ENCODE measurements at regions not wholly inside any gene's neighbourhood (a gene's known extent, or its start where the extent isn't known, plus 50 kb on each side); places are given as distances from the start of the nearest gene placed in this dataset.
"Not testable (repeated sequence)": the region's sequence is repeated elsewhere in the genome, so short reads cannot be mapped to it uniquely, and the experiment has no call there.

DNA sequence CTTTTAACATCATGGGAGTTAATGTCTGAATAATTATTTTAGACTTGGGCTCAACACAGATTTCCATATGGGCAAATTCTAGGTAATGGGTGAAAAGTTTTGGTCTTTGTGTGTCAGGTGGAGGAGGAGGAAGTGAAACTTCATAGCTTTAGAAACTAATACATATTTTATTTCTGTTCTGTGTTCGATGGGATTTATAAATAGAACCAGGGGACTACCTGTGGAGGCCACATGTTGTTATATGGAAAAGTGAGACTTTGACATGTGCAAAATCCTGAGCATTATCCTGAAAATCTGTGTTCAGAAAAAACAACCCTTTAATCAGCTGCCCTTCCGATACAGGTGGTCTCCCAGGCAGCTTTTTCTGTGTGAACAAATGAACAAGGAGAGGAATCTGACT, 209.5 kb downstream of the SOX2 start:
- no peak for DNase-seq

DNA sequence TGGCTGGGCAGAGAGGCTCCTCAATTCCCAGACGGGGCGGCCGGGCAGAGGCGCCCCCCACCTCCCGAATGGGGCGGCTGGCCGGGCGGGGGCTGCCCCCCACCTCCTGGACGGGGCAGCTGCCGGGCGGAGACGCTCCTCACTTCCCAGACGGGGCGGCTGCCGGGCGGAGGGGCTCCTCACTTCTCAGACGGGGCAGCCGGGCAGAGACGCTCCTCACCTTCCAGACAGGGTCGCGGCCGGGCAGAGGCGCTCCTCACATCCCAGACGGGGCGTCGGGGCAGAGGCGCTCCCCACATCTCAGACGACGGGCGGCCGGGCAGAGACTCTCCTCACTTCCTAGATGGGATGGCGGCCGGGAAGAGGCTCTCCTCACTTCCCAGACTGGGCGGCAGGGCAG, 214.1 kb downstream of the SOX2 start:
- not testable (repeated sequence) for DNase-seq

DNA sequence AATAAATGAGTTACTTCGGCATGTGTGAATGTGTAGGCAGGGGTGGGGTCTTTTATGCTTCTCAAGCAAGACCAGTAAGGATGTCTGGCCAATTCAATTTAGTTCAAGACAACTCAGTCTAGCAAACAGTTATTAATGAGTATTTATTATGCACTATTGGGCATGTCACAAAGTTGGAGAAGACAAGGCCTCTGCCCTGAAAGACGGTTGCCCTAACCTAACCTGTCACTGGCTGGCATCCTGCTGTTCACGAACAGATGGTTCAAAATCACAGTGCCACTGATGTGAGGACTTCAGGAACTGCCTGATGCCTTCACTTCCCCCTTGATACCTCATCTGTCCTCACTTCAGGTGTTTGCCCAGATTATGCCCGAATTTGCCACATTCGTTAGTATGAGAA, 217.8 kb downstream of the SOX2 start:
- DNase-seq = no peak

DNA sequence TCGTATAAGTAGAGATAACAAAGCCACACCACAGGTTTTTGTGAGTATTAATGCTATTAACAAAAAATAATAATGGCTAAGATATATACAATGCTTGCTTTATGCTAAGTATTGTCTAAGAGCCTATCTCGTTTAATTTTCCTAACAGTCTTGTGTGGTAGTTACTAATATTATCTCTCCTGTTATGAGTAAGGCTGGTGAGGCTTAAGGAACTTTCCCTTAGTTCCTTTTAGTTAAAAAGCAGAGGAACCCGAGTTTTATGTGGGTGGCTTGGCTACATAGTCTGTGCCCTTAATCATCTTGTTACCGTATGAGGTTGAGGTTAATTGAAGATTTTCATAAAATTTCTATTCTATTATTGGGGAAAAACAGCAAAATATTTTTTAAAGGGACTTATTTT, 218.4 kb downstream of the SOX2 start:
- no peak for DNase-seq

DNA sequence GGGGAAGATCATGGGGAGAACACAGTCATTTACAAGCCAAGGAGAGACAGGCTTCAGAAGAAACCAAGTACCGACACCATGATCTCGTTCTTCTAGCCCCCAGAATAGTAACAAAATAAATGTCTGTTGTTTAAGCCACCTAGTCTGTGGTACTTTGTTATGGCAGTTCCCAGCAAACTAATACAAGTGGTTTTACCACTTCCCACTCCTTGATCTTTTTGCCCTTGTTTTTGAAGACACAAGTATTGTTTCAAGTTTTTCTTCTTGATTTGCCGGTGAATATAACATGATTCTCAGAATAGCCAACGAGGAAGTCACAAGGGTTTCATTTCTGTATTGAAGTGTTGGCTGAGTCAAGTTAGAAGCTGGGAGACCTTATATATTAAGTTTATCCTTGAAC, 220.3 kb downstream of the SOX2 start:
- DNase-seq = no peak

DNA sequence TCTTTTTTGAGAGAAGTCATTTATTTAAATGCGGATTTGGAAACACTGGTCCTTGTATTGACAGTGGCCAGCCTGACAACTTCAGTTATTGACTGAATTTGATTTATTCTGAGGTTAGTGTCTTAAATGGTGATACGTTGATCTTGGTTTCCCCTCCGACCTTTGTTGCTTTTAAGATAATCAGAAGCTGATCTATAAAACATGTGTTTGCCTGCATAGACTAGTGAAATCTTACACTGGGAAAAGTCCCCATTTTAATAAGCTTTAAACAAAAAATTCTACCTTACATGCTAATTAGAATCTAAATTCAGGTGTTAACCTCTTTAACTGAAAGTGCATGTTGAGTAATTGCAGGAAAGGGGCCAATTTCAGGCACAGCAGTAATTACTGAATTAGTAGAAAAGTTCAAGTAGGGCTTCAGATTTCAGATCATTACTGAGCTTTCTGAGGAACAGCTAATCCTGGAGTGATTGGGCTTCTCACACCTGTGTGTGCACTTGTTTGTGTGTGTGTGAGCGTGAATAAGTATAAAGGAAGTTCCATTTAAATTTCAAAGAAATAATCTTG, 221.4 kb downstream of the SOX2 start:
- no peak for DNase-seq

DNA sequence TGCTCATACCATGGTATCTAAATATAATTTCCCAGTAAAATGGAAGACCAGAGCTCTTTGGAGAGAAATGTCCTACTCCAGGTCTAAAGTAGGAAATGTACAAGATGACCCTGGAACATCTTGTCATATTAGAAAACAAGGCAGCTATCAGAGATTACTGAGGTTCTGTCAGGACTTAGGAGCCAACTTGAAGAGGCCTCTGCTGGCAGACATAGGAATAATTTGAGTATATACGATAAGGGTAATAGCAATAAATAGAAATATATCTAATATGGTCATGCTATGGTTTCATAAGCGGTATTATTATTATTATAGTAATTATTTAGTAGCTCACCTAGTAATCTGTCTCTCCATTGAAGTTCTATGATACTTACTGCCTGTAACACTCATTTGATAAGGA, 224.2 kb downstream of the SOX2 start:
- DNase-seq = no peak

DNA sequence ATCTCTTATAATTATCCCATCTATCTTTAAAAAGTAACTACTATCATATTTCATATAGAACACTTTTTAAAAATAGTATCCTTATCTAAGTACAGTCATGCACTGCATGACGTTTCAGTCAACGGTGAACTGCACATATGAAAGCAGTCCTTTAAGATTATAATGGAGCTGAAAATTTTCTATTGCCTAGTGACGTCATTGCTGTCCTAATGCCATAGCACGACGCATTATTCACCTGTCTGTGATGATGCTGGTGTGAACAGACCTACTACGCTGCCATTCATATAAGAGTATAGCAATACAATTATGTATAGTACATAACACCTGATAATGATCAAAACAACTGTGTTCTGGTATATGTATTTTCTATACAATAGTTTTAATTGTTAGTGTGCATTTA, 225.0 kb downstream of the SOX2 start:
- no peak for DNase-seq

DNA sequence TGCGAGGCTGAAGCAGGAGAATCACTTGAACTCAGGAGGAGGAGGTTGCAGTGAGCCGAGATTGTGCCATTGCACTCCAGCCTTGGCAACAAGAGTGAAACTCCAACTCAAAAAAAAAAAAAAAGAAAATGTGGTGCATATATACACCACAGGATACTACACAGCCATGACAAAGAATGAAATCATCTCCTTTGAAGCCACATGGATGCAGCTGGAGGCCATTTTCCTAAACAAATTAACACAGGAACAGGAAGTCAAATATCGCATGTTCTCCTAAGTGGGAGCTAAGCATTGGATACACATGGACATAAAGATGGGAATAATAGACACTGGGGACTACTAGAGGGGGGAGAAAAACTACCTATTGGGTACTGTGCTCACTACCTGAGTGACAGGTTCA, 226.9 kb downstream of the SOX2 start:
- not testable (repeated sequence) for DNase-seq

DNA sequence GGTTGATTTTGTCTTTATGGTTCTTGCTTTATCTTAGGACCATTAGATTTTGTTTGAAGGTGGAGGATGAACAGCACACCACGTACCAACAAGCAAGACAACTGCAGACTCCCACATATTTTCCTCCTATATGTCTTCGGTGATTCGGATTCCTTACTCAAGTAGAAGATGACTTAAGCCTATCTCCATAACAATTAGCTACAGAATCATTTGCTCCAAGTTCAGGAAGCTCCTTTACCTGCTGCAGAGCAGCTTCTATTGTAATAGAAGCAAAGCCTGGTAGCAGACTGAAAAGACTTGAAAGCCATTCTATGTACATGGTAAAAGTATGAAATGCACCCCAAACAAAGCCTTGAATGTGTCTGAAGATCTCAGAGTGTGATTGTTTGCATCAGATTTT, 229.0 kb downstream of the SOX2 start:
- no peak for DNase-seq

DNA sequence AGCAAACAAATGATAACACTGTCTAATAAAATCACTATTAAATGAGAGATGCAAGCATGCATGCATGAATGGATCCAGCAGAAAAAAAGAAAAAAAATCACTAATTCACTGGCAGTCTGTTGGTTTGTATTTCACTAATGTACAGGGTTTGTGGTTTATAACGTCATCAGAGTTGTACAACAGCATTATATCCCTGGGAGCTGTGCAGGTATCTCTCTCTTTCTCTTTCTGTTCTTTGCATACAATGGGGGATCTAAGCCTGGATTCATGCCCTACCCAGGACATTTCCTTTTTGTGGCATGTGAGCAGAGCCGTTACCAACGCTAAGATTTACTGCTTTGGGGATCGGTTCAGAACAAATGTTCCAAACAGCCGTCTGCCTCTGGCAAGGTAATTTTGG, 229.5 kb downstream of the SOX2 start:
- DNase-seq = no peak

DNA sequence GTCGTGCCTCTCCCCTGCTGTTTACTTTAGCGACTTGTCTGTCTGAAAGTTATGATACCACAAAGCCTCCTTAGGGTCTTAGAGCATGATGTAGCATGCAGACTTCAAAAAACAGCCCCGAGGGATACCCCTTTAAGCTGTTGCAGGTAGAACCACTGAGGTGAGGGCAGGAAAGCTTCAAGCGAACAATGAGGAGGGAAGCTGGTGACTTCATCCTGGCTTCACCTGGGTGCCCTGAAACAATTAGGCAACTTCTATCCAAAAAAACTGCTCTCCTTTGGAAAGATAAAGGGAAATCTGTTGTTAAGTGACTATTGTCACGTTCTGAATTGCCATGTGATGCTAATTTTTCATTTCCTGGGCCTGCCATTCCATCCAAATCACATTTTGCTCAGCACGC, 231.6 kb downstream of the SOX2 start:
- DNase-seq = no peak

DNA sequence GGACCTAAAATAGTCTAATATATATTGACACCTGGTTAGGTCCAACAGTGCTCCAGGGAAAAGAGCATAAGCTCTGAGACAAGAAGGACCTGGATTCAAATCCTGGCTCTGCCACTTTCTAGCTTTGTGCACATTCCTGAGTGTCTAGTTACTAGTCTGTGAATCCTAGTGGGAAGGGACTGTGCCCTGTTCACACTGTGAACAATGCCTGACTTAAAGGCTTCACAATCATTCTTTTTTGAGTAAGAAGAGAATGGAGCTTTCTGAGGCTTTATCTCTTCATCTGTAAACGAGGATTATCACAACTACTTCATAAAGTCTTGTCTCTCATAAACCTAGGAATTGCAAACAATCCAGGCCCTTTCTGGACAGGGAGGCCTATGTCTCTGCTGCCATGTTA, 235.9 kb downstream of the SOX2 start:
- DNase-seq = no peak

DNA sequence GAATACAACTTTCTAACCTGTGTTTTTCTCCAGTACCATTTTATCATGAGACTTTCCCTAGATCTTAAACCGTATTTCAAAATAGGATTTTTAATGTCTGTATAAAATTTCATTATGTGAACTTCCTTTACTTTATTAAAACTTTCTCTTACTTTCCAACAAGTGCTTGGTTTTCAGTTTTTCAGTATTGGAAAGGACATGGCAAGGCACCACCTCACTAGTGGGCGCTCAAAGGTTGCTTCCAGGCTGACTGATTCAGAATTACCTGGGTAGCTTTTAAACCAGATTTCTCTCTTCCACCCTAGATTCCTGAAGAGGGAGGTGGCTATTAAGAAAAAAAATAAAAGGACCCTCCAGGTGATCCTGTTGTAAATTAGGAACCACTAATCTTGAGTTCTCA, 236.6 kb downstream of the SOX2 start:
- DNase-seq = no peak

DNA sequence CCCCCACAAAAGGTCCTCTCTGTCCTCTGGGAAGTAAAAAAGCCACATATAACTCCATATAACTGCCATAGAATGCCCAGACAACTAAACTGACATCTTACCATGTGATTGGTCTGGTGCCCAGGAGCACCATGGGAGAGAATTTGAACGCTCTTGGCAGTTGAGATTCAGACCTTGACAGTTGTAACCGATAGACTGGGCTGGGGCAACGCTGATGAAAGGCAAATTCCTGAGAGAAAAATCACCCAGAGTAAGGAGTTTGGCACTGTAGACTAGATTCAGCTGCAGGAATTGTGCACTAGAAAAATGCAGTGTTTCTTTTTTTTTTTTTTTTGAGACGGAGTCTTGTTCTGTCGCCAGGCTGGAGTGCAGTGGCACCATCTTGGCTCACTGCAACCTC, 240.5 kb downstream of the SOX2 start:
- no peak for DNase-seq

DNA sequence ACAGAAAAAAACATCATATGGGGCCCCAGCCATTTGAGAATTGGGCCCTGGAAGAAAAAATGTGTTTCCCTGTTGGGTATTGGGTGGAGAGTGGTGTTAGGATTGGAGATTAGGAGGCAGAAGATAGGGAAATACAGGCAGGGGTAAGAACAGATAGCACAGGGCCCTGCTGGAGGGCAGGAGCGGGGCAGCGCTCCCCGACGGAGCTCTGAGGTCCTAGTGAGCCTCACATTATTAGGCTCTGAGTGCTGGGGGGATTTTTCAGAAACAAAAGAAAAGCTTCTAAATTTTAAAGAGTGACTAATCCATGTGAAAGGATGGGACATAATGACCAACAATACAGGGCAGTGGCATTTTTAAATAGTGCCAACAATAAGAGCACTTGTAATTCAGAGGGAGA, 241.2 kb downstream of the SOX2 start:
- DNase-seq = no peak

DNA sequence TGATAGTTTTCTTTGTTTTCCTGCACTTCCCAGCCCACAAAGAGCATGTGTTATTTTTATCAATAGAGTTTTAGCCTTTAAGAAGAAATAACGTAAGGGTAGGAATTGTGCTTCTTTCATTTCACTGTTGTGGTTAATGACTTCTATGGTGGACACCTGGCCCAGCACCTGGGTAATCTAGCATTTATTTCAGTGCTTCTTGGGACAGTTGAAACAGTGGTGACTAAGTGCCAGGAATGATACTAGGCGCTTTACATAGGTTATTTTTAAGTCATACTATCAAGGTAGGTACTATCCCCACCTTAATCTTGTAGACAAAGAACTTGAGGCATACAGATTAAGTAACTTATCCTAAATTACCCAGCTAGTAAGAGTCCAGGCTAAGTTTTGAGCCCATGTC, 243.8 kb downstream of the SOX2 start:
- DNase-seq = no peak

DNA sequence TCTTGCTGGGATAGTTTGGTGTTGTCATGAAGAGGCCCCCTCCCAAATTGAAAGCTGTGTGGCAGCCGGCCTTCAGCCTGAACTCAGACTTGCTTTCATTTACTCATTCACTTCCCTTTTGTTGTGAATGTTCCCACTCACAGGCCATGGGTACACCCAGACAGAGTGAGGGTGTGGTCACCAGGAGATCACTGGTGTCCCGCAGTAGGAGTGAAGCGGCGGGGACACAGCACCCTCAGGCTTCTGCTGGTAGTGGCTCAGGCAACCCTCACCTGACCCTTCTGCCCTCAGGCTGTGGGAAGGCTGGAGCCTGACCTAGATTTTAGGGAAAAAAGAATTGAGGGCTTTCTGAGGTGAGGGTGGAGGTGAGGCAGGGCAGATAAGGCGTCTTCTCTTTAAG, 244.4 kb downstream of the SOX2 start:
- no peak for DNase-seq

DNA sequence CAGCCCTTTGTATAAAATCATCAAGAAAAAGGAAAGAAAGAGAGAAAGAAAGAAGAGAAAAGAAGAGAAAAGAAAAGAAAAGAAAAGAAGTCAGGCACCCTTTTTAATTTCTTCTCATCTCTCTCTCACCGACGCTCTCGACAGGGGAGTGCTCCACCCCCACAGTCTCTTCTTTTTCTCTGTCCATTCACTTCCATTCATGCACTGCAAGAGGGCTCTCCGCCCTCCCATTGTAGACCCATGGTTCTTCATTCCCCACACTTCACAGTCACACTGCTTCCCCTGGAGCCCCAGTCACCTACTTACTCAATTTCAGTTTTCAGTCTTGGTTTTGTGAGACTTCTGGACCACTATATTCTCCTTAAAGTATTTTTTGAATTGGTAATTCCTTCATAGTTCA, 254.7 kb downstream of the SOX2 start:
- no peak for DNase-seq

DNA sequence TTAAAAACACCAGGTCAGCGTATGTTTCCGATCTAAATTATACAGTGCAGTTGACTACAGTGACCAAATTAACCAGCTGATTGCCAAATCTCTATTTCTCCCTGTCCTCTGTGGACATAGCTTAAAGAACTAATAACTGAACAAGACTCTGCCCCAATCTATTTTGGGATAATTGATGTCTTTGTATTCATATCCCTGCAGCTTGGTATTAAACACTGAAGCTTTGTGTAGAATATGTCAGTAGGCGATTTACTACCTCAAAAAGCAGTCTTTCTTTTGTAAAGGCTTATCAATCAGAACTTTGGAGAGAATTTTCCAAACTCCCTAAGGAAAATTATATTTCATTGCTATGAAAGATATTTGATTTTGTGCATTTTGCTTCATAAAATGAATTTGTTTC, 258.2 kb downstream of the SOX2 start:
- no peak for DNase-seq

DNA sequence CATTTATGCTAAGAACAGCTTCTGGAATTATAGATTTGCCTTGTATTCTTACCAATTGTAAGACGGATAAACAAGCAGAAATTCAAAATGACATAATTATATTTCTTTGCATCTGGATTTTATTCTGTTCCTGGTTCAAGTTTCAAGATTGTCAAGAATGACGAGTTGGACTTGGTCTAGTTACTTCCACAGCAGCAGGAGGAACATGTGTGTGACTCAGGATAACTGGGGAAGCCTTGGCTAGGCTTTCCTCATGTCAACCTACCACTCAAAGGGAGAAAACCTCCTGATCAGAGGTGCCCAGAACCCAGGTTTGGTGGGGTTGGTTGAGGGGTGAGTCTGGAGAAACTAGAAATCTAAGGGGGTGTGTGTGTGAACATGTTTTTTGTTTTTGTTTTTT, 259.7 kb downstream of the SOX2 start:
- no peak for DNase-seq

DNA sequence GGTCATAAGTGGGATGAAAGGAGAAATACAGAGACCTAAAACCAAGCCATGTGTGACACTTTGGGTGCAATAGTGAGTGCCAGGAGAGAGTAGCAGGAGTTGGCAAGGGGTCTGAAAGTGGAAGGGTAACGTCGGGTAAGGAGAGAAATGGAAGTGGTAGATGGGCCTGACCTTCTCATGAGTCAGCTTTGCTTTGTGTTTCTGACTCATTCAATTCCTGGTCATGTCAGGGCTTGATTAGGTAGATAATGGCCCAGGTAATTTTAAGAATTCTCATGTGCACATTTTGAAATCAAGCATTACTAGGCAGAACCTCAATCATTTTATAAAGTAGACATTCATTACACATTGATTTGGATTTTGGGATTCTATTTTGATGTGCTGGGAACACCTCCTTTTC, 262.5 kb downstream of the SOX2 start:
- no peak for DNase-seq

DNA sequence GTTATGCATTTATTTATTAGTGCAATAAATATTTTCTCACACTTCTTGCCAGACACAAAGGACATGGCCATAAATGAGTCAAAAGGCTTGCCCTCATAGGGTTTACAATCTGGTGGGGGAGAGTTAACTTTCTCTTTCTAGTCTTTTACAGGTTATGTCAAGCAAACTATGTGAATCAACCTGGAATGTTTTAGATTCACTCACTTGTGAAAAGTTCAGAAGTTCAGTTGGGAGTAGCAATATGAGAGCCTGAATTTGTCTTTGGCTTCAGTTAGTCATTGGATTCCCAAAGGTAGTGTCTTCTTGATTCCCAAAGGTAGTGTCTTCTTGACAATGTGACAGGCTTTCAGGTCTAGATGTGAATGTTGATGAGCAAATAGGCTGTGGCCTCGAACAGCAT, 264.8 kb downstream of the SOX2 start:
- DNase-seq = no peak

DNA sequence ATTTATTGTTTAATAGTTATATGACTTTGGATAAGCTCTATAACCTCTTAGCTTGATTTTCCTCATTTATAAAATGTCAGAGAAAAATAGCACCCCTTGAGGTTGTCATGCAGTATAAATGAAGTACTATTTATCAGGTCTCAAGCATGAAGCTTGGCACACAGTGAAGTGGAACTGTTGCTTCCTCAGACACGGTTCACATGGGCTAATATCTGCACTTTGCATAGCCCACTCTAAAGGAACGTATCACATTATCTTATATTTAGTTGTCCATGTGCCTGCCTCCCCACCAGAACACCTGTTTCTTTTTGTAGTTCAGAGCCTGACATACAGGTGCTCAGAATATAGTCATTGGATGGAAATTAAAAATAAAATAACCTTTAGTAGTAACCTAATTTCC, 273.7 kb downstream of the SOX2 start:
- DNase-seq = no peak

DNA sequence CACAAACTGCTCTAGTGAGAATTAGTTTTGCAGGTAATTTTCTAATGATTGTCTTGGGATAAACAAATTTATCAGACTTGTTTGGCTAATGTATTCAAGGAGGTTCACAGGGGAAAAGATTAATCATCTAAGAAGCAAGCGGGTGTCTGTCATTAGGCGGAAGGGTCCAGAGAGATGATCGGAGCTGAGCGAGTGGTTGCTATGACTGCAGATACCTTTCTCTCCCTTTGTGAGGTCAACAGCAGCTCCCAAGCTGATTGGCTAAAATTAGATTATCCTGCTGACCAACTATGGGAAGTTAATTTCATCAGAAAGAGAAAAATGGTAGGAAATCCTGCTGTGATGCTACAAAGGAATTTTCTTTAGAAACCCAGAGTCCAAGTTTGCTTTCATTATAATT, 276.0 kb downstream of the SOX2 start:
- DNase-seq = no peak

DNA sequence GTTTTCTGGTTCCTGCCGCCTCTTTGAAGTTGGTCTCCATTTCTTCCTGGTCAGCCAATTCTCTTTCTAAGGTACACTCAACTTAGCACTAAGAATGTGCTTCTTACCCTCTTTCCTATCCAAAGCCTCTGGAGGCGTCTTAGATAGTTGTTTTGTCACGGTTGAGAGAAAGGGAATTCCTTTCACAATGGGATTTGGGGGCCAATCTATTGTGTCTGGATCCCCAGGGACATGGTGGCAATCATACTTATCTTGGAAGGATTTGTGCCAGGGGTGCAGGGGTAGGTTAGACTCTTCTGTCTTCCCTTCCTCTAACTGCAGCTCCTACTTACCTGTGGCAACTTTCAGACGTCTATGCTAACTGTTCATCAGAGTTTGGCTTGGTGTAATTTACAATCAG, 287.1 kb downstream of the SOX2 start:
- DNase-seq = no peak

All from inflammatory macrophage (primary cell).